Right atrium auricular region (tissue), 2 donors: ENCODE measurements at regions not wholly inside any gene's neighbourhood (a gene's known extent, or its start where the extent isn't known, plus 50 kb on each side); places are given as distances from the start of the nearest gene placed in this dataset.
"Not testable (repeated sequence)": the region's sequence is repeated elsewhere in the genome, so short reads cannot be mapped to it uniquely, and the experiment has no call there.

Source experiments
- DNase-seq: peaks from one replicate; pipeline ENCODE4 v3.0.0-alpha.2; 2019; ENCODE audit warnings: low spot score
- H3K27ac ChIP-seq, 2 donors: fragments of 200-600 bp; sonication (generic); 1 replicate in 1 of 2; 2 replicates in 1 of 2; pipeline ENCODE4 v1.5.1; 2016 to 2019
- H3K27me3 ChIP-seq, 2 donors: fragments of 200-600 bp; sonication (generic); one replicate each; pipeline versions ENCODE4 v1.5.1 to v1.6.0; 2017 to 2019
- H3K36me3 ChIP-seq: fragments of 200-600 bp; sonication (generic); one replicate; pipeline ENCODE4 v1.5.1; 2016
- H3K4me1 ChIP-seq, 2 donors: fragments of 200-600 bp; sonication (generic); one replicate each; pipeline versions ENCODE4 v1.5.1 to v1.6.0; 2017 to 2019
- H3K4me3 ChIP-seq, 2 donors: fragments of 200-600 bp; sonication (generic); 1 replicate in 1 of 2; 2 replicates in 1 of 2; pipeline ENCODE4 v1.5.1; 2017 to 2019; ENCODE audit warnings: mild to moderate bottlenecking in 1 of 2, moderate library complexity in 1 of 2
- H3K9me3 ChIP-seq, 2 donors: fragments of 200-600 bp; sonication (generic); one replicate each; pipeline ENCODE4 v1.5.1; 2019
- TF ChIP-seq, protein P1 (sequence below), 2 donors: fragments of 200-600 bp; sonication (generic); IDR thresholded peaks; one replicate each; pipeline ENCODE4 v1.5.1; 2019; ENCODE audit warnings: antibody characterized with exemption in 2 of 2

DNA sequence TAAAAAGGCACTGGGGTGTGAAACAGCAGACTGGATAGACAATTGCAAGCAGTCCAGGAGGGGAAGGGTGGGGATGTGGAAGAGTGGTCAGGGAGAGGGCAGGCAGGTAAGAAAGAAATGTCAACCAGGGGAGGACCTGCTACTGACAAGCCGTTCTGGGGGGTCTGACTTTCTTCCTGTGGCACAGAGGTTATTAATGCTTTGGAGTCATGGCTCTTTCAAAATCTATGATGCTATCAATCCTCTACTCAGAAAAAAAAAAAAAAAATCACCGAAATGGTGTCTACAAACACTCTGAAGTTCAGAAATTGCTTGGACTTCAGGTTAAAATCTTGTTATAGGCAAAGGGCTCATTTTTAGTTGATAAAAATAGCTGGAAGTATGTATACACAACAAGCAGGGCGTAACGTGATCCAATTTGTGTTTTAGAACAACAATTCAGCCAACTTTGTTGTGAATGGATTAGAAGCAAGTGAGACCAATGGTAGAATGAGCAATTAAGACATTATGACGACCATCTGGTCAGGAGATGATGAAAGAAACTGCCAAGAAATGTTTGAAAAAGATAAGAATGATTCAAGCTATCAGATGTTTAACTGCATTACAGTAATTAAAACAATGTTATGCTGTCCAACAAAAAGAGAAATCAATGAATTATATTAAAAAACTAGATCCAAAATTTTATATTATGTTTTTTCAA is 255.2 kb downstream of the DEPDC1B start:
- Histone ChIP-seq H3K4me3 (no peak overlapping the region), H3K9me3 (no peaks in the 10 kb centered on the region), H3K4me1 (no peaks in the 10 kb centered on the region), H3K27ac (no peak overlapping the region), H3K36me3 (no peaks in the 10 kb centered on the region), H3K27me3 (no peaks in the 10 kb centered on the region)
- TF ChIP-seq, protein P1, sequence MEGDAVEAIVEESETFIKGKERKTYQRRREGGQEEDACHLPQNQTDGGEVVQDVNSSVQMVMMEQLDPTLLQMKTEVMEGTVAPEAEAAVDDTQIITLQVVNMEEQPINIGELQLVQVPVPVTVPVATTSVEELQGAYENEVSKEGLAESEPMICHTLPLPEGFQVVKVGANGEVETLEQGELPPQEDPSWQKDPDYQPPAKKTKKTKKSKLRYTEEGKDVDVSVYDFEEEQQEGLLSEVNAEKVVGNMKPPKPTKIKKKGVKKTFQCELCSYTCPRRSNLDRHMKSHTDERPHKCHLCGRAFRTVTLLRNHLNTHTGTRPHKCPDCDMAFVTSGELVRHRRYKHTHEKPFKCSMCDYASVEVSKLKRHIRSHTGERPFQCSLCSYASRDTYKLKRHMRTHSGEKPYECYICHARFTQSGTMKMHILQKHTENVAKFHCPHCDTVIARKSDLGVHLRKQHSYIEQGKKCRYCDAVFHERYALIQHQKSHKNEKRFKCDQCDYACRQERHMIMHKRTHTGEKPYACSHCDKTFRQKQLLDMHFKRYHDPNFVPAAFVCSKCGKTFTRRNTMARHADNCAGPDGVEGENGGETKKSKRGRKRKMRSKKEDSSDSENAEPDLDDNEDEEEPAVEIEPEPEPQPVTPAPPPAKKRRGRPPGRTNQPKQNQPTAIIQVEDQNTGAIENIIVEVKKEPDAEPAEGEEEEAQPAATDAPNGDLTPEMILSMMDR (IDR thresholded peaks at IDR 0.05): no peak
- DNase-seq: no peak

DNA sequence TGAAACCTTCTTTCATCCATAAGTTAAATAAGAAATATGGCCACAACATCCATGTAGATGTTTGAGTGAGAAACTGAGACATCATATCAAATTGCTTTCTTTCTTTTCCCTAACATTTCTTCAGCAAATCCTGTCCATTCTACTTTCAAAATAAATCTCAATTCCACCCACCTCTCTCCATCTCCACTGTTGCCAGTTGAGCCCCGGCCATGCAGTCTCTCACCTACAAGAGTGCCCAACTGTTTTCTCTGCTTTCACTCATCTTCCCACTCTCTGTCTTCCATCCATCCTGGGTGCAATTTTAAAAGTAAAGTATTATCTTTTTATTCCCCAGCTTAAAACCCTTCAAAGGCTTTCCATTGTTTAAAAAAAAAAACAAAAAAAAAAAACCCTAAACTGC is 260.4 kb downstream of the DEPDC1B start:
- Histone ChIP-seq H3K36me3 (no peaks in the 10 kb centered on the region), H3K27ac (no peak overlapping the region), H3K4me1 (no peaks in the 10 kb centered on the region), H3K27me3 (no peaks in the 10 kb centered on the region), H3K4me3 (no peak overlapping the region), H3K9me3 (no peaks in the 10 kb centered on the region)
- DNase-seq: no peak
- TF ChIP-seq, protein P1 (IDR thresholded peaks at IDR 0.05): no peak

DNA sequence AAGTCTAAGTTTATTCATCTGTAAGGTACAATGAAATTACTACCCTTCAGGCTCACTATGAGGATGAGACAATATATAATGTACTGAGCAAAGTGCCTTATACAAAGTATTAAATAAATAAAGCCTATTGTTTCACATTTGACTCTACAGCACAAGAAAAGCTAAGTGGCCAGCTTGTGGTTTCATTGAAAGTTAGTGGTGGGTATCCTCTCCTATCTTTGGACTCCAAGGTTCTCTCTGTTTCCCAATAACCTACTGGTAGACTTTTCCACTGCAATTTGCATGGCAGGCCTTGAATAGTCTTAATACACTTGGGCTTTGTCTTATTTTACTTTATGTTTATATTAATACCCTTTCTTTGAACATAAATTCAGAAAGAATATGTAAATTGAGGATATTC is 262.7 kb downstream of the DEPDC1B start:
- H3K36me3 ChIP-seq: no peaks in the 10 kb centered on the region
- no peaks in the 10 kb centered on the region for H3K4me1 ChIP-seq
- TF ChIP-seq, protein P1 (IDR thresholded peaks at IDR 0.05): no peak
- H3K27ac ChIP-seq: no peak overlapping the region
- DNase-seq: no peak
- no peaks in the 10 kb centered on the region for H3K27me3 ChIP-seq
- H3K4me3 ChIP-seq: no peak overlapping the region
- no peaks in the 10 kb centered on the region for H3K9me3 ChIP-seq

DNA sequence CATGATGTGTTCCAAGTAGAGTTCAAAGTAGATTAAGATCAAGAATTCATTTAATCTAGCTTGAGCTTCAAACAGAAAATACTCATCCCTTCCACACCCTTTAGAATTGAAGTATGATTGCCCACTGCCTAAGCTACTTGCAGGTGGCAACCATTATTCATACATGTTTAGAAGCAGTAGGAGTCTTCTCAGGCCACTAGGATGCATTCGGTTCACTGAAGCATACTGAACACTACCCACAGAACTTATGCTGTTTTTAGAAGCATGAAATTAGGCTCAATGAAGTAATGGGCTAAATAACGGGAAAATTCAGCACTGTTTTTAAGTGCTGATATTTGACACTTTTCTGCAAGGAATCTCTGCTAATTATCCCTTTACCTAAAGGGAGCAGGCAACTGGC is 263.4 kb downstream of the DEPDC1B start:
- TF ChIP-seq, protein P1 (IDR thresholded peaks at IDR 0.05): no peak

DNA sequence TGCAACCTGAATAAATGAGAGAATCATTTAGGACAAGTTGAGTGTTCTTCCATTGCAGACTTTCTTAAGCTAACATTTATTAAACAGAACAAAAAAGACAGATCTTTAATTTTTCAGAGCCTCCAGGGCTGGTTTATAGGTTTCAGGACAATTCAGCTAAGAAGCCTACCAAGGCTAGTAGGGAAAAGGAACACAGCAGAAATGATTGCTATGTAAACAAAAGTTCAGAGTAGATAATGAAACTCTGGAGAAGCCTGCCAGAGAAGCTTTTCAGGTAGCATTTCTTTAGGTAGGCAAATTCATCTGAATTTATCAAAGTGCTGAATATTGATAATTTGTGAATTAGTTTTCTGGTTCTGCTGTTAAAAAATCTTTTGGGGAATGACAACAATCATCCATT is 264.2 kb downstream of the DEPDC1B start:
- no peaks in the 10 kb centered on the region for H3K4me1 ChIP-seq
- H3K27me3 ChIP-seq: no peaks in the 10 kb centered on the region
- H3K27ac ChIP-seq: no peak overlapping the region
- no peaks in the 10 kb centered on the region for H3K36me3 ChIP-seq
- no peak for DNase-seq
- TF ChIP-seq, protein P1 (IDR thresholded peaks at IDR 0.05): no peak
- no peaks in the 10 kb centered on the region for H3K9me3 ChIP-seq
- H3K4me3 ChIP-seq: no peak overlapping the region

More for the DNA sequence above, 263.4 kb downstream of the DEPDC1B start:
- DNase-seq: no peak
- Histone ChIP-seq H3K4me3 (no peak overlapping the region), H3K9me3 (no peaks in the 10 kb centered on the region), H3K4me1 (no peaks in the 10 kb centered on the region), H3K36me3 (no peaks in the 10 kb centered on the region), H3K27ac (no peak overlapping the region), H3K27me3 (no peaks in the 10 kb centered on the region)

DNA sequence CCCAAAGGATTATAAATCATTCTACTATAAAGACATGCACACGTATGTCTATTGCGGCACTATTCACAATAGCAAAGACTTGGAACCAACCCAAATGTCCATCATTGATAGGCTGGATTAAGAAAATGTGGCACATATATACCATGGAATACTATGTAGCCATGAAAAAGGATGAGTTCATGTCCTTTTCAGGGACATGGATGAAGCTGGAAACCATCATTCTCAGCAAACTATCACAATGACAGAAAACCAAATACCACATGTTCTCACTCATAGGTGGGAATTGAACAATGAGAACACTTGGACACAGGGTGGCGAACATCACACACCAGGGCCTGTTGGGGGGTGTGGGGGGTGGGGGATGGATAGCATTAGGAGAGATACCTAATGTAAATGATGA is 273.8 kb downstream of the DEPDC1B start:
- not testable (repeated sequence) for H3K36me3 ChIP-seq, H3K27ac ChIP-seq, H3K4me3 ChIP-seq, H3K27me3 ChIP-seq, DNase-seq, H3K9me3 ChIP-seq, H3K4me1 ChIP-seq

DNA sequence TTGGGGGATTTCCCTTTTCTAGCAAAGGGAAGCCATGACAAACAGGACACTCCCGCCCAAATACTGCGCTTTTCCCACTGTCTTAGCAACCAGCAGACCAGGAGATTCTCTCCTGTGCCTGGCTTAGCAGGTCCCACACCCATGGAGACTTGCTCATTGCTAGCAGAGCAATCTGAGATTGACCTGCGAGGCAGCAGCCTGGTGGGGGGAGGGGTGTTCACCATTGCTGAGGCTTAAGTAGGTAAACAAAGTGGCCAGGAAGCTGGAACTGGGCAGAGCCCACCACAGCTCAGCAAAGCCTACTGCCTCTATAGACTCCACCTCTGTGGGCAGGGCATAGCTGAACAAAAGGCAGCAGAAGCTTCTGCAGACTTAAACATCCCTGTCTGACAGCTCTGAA is 279.2 kb downstream of the DEPDC1B start:
- not testable (repeated sequence) for H3K27ac ChIP-seq, H3K9me3 ChIP-seq, H3K4me1 ChIP-seq, H3K36me3 ChIP-seq, H3K27me3 ChIP-seq, DNase-seq, H3K4me3 ChIP-seq
